ENCODE measurements at regions not wholly inside any gene's neighbourhood (a gene's known extent, or its start where the extent isn't known, plus 50 kb on each side); places are given as distances from the start of the nearest gene placed in this dataset.

DNA sequence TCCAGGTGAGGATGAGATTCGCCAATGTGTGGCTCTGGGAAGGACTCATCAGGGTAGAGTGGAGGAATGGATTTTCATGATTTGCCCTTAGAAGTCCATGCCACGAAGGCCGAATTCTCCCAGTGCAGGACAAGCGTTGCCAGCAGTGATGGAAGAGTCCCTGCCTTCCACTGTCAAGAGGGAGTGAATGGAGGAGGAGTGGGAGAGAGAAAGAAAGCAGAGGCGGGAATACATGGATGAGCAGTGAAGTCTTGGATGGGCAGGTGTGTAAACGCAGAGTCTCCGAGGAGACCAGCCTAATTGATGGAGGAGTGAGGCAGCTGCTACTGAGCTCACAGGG is 419.2 kb downstream of the GLRX3 start:
- in situ Hi-C loops (cut with MboI; ENCODE audit: low sequenced_read_pairs in 4 of 4) = no loop called here
- DNase-seq = no peak
- Histone ChIP-seq H3K27ac (no peak overlapping the region), H3K4me3 (no peak overlapping the region), H3K36me3 (no peaks in the 10 kb centered on the region), H3K27me3 (no peaks in the 10 kb centered on the region), H3K9me3 (no peaks in the 10 kb centered on the region), H3K4me1 (no peaks in the 10 kb centered on the region)
- ATAC-seq = no peak
- intact Hi-C loops (cut with DNase I; ENCODE audit: low total_unique reads) = no loop called here
- TF ChIP-seq CTCF (IDR thresholded peaks at IDR 0.05 in 4 of 5, conservative IDR thresholded peaks at IDR 0.05 in 1 of 5) (no peak), POLR2A (IDR thresholded peaks at IDR 0.05) (no peak)

GRCh38 chr10:130557181-130557845 is 421.1 kb downstream of the GLRX3 start:
- TF ChIP-seq CTCF (IDR thresholded peaks at IDR 0.05 in 4 of 5, conservative IDR thresholded peaks at IDR 0.05 in 1 of 5) (no peak), POLR2A (IDR thresholded peaks at IDR 0.05) (no peak)
- in situ Hi-C loops (cut with MboI; ENCODE audit: low sequenced_read_pairs in 4 of 4) (no loop called here), intact Hi-C loops (cut with DNase I; ENCODE audit: low total_unique reads) (no loop called here)
- Histone ChIP-seq H3K4me3 (no peak overlapping the region), H3K27ac (no peak overlapping the region), H3K27me3 (no peaks in the 10 kb centered on the region), H3K36me3 (no peaks in the 10 kb centered on the region), H3K9me3 (no peaks in the 10 kb centered on the region), H3K4me1 (no peaks in the 10 kb centered on the region)
- ATAC-seq (no peak), DNase-seq (no peak)

DNA sequence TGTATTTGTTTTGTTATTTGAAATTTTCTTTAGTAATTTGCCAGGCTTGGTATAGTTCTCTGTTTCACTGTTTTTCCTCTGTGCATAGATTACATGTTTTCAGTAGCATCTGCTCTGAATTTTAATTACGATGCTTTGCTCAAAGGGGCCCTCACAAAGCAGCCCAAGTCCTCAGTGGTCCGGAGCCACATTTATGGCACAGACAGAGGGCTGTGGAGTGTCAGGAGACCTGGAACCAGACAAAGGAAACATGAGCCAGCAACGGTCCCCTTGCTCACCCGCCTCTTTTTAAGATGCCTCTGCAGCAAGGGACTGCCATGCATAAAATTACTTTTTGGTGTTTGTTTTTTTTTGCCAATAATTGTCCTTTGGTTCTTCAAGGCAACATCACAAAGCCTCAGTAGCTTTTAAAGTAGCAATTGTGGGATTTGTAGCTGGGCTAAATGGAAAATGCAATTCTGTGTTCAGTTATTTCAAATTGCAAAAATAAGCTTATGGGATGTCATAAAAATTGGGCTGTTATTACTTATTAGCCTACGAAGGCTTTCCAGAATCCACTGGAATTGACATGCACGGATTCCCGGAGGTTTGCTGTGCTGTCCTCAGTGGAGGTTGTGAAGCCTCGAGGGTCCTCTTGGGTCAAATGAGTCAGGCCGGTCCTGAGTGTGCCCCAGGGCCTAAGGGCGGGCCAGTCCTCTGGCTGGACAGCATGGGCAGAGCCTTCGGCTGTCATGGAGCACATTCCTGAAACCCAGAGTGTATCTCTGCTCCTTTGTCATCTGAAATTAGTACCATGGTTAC is 422.8 kb downstream of the GLRX3 start:
- ATAC-seq (no peak), DNase-seq (no peak)
- no peaks in the 10 kb centered on the region for H3K27me3 ChIP-seq
- intact Hi-C loops (cut with DNase I; ENCODE audit: low total_unique reads) (no loop called here), in situ Hi-C loops (cut with MboI; ENCODE audit: low sequenced_read_pairs in 4 of 4) (no loop called here)
- TF ChIP-seq POLR2A (IDR thresholded peaks at IDR 0.05) = no peak
- no peak for TF ChIP-seq CTCF (IDR thresholded peaks at IDR 0.05 in 4 of 5, conservative IDR thresholded peaks at IDR 0.05 in 1 of 5)
- H3K4me1 ChIP-seq = no peaks in the 10 kb centered on the region
- no peak overlapping the region for H3K27ac ChIP-seq
- no peaks in the 10 kb centered on the region for H3K36me3 ChIP-seq
- no peak overlapping the region for H3K4me3 ChIP-seq
- no peaks in the 10 kb centered on the region for H3K9me3 ChIP-seq

DNA sequence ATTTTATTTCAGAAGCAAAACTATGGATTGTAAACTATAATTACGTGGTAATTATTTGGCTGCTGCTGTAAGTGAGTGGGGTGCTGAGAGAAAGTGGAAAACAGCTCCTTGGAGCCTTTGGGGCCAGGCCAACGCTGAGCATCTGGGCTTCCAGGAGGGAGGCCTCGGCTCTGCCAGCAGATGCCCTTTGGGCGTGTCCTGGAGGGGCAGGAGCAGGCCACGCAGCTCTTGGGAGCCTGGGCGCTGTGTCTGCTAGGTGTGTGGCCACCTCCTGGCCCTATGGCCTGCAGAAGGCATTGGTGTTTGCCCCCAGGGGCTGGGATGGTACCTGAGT is 423.3 kb downstream of the GLRX3 start:
- no peaks in the 10 kb centered on the region for H3K27me3 ChIP-seq
- ATAC-seq (no peak), DNase-seq (no peak)
- no peaks in the 10 kb centered on the region for H3K4me1 ChIP-seq
- H3K36me3 ChIP-seq = no peaks in the 10 kb centered on the region
- intact Hi-C loops (cut with DNase I; ENCODE audit: low total_unique reads) = no loop called here
- TF ChIP-seq CTCF (IDR thresholded peaks at IDR 0.05 in 4 of 5, conservative IDR thresholded peaks at IDR 0.05 in 1 of 5) (no peak), POLR2A (IDR thresholded peaks at IDR 0.05) (no peak)
- no peak overlapping the region for H3K4me3 ChIP-seq
- no peaks in the 10 kb centered on the region for H3K9me3 ChIP-seq
- in situ Hi-C loops (cut with MboI; ENCODE audit: low sequenced_read_pairs in 4 of 4) = no loop called here
- H3K27ac ChIP-seq = no peak overlapping the region
